ENCODE measurements at regions not wholly inside any gene's neighbourhood (a gene's known extent, or its start where the extent isn't known, plus 50 kb on each side); places are given as distances from the start of the nearest gene placed in this dataset.

- TF ChIP-seq EP300 (IDR thresholded peaks at IDR 0.05), result no peak
- TF ChIP-seq, protein P1, sequence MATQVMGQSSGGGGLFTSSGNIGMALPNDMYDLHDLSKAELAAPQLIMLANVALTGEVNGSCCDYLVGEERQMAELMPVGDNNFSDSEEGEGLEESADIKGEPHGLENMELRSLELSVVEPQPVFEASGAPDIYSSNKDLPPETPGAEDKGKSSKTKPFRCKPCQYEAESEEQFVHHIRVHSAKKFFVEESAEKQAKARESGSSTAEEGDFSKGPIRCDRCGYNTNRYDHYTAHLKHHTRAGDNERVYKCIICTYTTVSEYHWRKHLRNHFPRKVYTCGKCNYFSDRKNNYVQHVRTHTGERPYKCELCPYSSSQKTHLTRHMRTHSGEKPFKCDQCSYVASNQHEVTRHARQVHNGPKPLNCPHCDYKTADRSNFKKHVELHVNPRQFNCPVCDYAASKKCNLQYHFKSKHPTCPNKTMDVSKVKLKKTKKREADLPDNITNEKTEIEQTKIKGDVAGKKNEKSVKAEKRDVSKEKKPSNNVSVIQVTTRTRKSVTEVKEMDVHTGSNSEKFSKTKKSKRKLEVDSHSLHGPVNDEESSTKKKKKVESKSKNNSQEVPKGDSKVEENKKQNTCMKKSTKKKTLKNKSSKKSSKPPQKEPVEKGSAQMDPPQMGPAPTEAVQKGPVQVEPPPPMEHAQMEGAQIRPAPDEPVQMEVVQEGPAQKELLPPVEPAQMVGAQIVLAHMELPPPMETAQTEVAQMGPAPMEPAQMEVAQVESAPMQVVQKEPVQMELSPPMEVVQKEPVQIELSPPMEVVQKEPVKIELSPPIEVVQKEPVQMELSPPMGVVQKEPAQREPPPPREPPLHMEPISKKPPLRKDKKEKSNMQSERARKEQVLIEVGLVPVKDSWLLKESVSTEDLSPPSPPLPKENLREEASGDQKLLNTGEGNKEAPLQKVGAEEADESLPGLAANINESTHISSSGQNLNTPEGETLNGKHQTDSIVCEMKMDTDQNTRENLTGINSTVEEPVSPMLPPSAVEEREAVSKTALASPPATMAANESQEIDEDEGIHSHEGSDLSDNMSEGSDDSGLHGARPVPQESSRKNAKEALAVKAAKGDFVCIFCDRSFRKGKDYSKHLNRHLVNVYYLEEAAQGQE (IDR thresholded peaks at IDR 0.05), result no peak
- TF ChIP-seq, protein P2, sequence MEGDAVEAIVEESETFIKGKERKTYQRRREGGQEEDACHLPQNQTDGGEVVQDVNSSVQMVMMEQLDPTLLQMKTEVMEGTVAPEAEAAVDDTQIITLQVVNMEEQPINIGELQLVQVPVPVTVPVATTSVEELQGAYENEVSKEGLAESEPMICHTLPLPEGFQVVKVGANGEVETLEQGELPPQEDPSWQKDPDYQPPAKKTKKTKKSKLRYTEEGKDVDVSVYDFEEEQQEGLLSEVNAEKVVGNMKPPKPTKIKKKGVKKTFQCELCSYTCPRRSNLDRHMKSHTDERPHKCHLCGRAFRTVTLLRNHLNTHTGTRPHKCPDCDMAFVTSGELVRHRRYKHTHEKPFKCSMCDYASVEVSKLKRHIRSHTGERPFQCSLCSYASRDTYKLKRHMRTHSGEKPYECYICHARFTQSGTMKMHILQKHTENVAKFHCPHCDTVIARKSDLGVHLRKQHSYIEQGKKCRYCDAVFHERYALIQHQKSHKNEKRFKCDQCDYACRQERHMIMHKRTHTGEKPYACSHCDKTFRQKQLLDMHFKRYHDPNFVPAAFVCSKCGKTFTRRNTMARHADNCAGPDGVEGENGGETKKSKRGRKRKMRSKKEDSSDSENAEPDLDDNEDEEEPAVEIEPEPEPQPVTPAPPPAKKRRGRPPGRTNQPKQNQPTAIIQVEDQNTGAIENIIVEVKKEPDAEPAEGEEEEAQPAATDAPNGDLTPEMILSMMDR (IDR thresholded peaks at IDR 0.05), result no peak
Observed at GRCh38 chr10:111926286-111926685, 257.3 kb downstream of the GPAM start.
